NB4 (cell line): ENCODE measurements at regions not wholly inside any gene's neighbourhood (a gene's known extent, or its start where the extent isn't known, plus 50 kb on each side); places are given as distances from the start of the nearest gene placed in this dataset.

Source experiments
- DNase-seq: peaks from one replicate; pipeline ENCODE4 v3.0.0; 2010; ENCODE audit warnings: low read depth
- H3K4me3 ChIP-seq: one replicate; pipeline ENCODE4 v1.5.1; 2011; ENCODE audit warnings: mild to moderate bottlenecking, low read depth, low read length, moderate library complexity
- MYC ChIP-seq: IDR thresholded peaks from 2 replicates; pipeline ENCODE4 v1.6.1; 2011; ENCODE audit warnings: low read depth, low read length
- POLR2A ChIP-seq: IDR thresholded peaks from 2 replicates; pipeline ENCODE4 v1.6.1; 2011; ENCODE audit warnings: mild to moderate bottlenecking; ENCODE audit not compliant: insufficient read length; ENCODE audit errors: extremely low read depth
- TF ChIP-seq, protein P1 (sequence below): IDR thresholded peaks from one replicate; pipeline ENCODE4 v1.5.1; 2012; ENCODE audit warnings: low read depth, low read length
- TF ChIP-seq, protein P2 (sequence below): IDR thresholded peaks from 2 replicates; pipeline ENCODE4 v1.6.1; 2011; ENCODE audit warnings: low read depth, low read length

DNA sequence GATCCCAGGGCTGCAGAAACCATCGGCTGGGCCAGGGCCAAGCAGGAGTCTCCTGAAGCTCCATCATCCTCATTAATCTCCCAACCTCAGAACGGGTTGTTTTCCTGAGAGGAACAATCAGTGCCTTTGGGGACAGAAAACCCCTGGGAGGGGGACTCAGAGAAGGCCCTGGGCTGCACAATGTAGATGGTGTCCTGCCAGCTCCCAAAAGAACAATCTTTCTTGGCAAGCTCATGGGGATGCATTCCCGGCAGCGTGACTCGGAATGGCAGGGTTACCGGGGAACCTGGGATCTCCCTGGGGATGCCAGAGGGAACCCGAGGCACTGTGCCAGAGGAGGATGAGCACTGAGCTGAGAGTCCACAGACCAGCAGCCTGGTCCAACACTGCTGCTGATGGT is 72.1 kb upstream of the ATP2B2 start:
- no peak for DNase-seq
- TF ChIP-seq, protein P1, sequence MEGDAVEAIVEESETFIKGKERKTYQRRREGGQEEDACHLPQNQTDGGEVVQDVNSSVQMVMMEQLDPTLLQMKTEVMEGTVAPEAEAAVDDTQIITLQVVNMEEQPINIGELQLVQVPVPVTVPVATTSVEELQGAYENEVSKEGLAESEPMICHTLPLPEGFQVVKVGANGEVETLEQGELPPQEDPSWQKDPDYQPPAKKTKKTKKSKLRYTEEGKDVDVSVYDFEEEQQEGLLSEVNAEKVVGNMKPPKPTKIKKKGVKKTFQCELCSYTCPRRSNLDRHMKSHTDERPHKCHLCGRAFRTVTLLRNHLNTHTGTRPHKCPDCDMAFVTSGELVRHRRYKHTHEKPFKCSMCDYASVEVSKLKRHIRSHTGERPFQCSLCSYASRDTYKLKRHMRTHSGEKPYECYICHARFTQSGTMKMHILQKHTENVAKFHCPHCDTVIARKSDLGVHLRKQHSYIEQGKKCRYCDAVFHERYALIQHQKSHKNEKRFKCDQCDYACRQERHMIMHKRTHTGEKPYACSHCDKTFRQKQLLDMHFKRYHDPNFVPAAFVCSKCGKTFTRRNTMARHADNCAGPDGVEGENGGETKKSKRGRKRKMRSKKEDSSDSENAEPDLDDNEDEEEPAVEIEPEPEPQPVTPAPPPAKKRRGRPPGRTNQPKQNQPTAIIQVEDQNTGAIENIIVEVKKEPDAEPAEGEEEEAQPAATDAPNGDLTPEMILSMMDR, result no peak
- TF ChIP-seq, protein P2, sequence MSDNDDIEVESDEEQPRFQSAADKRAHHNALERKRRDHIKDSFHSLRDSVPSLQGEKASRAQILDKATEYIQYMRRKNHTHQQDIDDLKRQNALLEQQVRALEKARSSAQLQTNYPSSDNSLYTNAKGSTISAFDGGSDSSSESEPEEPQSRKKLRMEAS, result no peak
- TF ChIP-seq MYC (no peak), POLR2A (no peak)
- no peak overlapping the region for H3K4me3 ChIP-seq

DNA sequence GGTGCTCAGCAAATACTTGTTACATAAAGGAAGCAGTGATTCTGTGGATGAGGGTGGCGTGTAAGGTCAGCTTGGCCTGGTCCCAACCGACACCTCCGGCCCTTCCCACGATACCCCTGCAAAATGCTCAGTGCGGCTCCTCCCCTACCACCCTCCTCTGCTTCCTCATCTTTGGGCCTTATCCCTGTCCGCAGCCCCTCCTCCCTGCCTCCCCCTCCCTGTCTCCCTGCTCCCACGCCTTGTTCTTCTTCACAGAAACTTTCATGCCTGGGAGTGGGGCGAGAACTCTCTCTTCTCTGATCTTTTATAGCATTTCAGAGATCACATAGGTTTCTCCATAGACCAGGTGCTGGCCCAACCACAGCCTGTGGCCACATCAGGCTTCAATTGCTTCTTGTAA is 75.0 kb upstream of the ATP2B2 start:
- no peak overlapping the region for H3K4me3 ChIP-seq
- no peak for DNase-seq
- TF ChIP-seq MYC (no peak), POLR2A (no peak)
- TF ChIP-seq, protein P1, result no peak
- TF ChIP-seq, protein P2, result no peak

DNA sequence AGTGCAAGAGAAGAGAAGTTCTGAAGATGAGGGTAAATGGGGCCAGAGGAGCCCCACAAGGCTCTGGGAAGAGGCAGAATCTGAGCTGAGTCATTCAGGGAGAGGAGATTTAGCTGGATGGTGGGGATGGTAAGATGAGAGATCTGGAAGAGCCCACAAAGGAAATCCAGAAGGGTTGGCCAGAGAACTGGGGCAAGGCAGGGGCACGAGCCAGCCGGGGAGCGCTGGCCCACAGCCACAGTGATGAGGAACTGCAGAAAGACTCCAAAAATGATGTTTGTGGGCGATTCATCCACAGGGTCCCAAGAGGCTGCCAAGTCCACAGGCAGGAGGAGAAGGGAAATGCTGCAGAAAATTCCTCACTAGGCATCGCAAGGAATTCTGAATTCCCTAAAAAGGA is 75.9 kb upstream of the ATP2B2 start:
- H3K4me3 ChIP-seq, result no peak overlapping the region
- no peak for TF ChIP-seq MYC
- no peak for TF ChIP-seq POLR2A
- TF ChIP-seq, protein P2, result no peak
- TF ChIP-seq, protein P1, result no peak
- DNase-seq, result no peak

DNA sequence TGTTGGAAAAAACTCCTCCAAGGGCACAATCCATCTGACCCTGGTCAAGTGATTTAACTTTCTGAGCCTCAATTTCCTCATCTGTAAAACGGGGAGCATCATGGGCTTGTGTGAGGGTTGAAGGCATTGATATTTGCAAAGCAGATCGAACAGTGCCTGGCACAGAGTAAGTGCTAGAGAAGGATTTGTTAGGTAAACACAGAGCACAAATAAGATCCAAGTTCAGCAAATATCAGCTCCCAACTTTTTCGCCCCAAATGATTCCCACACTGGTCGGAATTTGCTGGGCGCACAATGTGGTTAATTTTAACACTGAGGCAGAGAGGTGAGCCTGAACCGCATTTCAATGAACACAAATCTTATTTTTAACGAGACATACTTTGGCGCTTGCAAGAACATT is 76.3 kb upstream of the ATP2B2 start:
- H3K4me3 ChIP-seq, result no peak overlapping the region
- DNase-seq, result no peak
- TF ChIP-seq, protein P2, result no peak
- TF ChIP-seq, protein P1, result no peak
- TF ChIP-seq MYC (no peak), POLR2A (no peak)

DNA sequence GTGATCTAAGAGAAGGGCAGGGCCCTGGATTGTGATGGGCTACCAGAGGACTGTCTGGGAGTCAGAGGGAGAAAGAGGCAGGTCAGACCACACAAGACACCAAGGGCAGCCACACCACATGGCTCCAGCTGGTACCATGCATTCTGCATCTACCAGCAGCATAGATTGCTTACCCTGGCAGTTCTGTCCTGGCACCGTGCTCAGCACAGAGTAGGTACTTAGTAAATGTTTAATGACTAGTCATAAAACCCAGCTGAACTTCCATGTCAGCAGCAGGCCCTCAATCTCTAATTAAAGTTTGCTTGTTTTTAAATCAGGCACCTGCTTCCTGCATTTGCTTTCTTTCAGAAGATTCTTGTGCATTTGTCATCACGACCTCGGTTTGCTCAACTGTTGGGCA is 77.3 kb upstream of the ATP2B2 start:
- TF ChIP-seq MYC (no peak), POLR2A (no peak)
- TF ChIP-seq, protein P2, result no peak
- DNase-seq, result no peak
- H3K4me3 ChIP-seq, result no peak overlapping the region

DNA sequence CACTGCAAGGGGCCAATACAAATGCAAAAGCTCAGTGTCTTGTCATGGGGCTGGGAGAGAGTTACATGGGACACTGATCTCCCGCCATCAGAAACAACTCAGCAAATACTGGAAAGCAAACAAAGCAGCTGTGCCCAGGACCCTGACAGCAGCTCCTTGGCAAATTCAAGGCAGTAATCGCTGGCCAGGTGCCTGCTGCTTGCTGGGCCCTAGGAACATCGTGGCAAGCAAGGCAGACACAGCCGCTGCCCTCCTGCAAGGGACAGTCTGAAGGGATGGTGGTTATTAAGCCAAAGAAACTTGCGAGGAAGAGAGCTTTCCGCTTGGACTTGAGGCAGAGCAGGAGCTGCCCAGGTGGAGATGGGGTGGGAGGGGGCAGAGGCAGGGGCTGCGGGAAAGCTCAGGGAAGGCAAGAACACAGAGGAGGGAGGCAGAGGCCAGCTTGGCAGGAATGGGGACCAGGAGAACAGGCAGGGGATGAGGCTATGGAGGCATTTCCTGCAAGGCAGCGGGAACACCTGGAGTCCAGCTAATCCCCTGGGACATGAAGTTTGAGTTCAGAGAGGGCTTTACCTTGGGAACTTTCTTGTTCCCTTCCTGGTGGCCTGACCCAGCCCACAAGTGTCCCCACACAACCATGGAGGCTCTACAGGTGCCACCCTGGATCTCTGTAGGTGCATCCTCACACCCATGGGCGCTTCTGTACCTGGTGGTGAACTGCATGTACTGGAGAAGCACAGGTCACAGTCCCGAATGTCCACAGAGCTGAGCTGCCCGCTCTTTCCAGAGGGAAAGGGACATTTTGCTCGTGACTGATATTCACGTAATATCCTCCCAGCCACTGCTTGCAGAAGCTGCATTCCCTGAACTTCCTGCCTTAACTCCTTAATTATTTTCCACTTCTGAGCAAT is 78.7 kb upstream of the ATP2B2 start:
- TF ChIP-seq, protein P2, result no peak
- TF ChIP-seq, protein P1, result no peak
- H3K4me3 ChIP-seq, result no peak overlapping the region
- DNase-seq, result no peak
